B cell (primary cell): ENCODE measurements at regions not wholly inside any gene's neighbourhood (a gene's known extent, or its start where the extent isn't known, plus 50 kb on each side); places are given as distances from the start of the nearest gene placed in this dataset.

Experiments used
- ATAC-seq: fragments of 200-7000 bp; cut with Tn5 transposase; one replicate; pipeline ENCODE4 v1.10.0; 2021; ENCODE audit warnings: low read depth, mild to moderate bottlenecking, moderate number of reproducible peaks, moderate library complexity
- CTCF ChIA-PET: fragments of 350-600 bp; sonication (Branson Sonifier 250); formaldehyde crosslinking; loops from one replicate; lab custom pipeline; 2021; ENCODE audit warnings: antibody characterized with exemption, inconsistent platforms; lab: Charles Lee
- POLR2A ChIA-PET: fragments of 350-600 bp; sonication (Branson Sonifier 250); formaldehyde crosslinking; loops from one replicate; lab custom pipeline; 2021; ENCODE audit warnings: antibody characterized with exemption; lab: Charles Lee
- DNase-seq: peaks from one replicate; pipeline ENCODE4 v3.0.0; 2013
- H2AFZ ChIP-seq: 2 replicates; pipeline ENCODE4 v1.6.1; 2012; ENCODE audit warnings: mild to moderate bottlenecking, low read depth, low read length; ENCODE audit not compliant: insufficient read depth, poor library complexity, severe bottlenecking
- H3K27ac ChIP-seq, 2 donors: 1 replicate in 1 of 2; 2 replicates in 1 of 2; pipeline ENCODE4 v1.5.1; 2012 to 2013; ENCODE audit warnings: low read length in 2 of 2, mild to moderate bottlenecking in 2 of 2, moderate library complexity in 1 of 2
- H3K27me3 ChIP-seq, 4 experiments: fragments of 200-600 bp in 1 of 4; sonication (generic) in 1 of 4; replicated peaks in 1 of 4; 1 replicate in 2 of 4; 2 replicates in 2 of 4; pipeline versions ENCODE4 v1.6.1 to v1.7.0; 2013 to 2016; ENCODE audit warnings: low read length in 3 of 4, mild to moderate bottlenecking in 2 of 4, mixed read lengths in 1 of 4, moderate library complexity in 1 of 4; ENCODE audit not compliant: insufficient read depth in 4 of 4, control insufficient read depth in 3 of 4; ENCODE audit errors: control extremely low read depth in 1 of 4
- H3K36me3 ChIP-seq, 2 experiments: replicated peaks in 1 of 2; 1 replicate in 1 of 2; 2 replicates in 1 of 2; pipeline versions ENCODE4 v1.6.1 to v1.7.1; 2013; ENCODE audit warnings: low read length in 1 of 2; ENCODE audit not compliant: insufficient read depth in 2 of 2, control insufficient read depth in 1 of 2; ENCODE audit errors: control extremely low read depth in 1 of 2, extremely low read depth in 1 of 2
- H3K4me1 ChIP-seq, 2 donors: fragments of 200-600 bp in 1 of 2; sonication (generic) in 1 of 2; 1 replicate in 1 of 2; 2 replicates in 1 of 2; pipeline versions ENCODE4 v1.5.1 to v1.6.1; 2013 to 2017; ENCODE audit warnings: low read length in 2 of 2; ENCODE audit not compliant: control insufficient read depth in 2 of 2, insufficient read depth in 2 of 2
- H3K4me2 ChIP-seq: replicated peaks from 2 replicates; pipeline ENCODE3; 2012; ENCODE audit warnings: mild to moderate bottlenecking, low read depth, low read length; ENCODE audit not compliant: poor library complexity, severe bottlenecking
- H3K4me3 ChIP-seq, 5 experiments: fragments of 200-600 bp in 1 of 5; sonication (generic) in 1 of 5; 1 replicate in 3 of 5; 2 replicates in 2 of 5; pipeline versions ENCODE4 v1.5.1 to v1.7.0; 2011 to 2016; ENCODE audit warnings: low read length in 4 of 5, mild to moderate bottlenecking in 4 of 5, low read depth in 2 of 5, control low read depth in 1 of 5, moderate library complexity in 1 of 5; ENCODE audit not compliant: insufficient read depth in 1 of 5; ENCODE audit errors: control extremely low read depth in 1 of 5, extremely low read depth in 1 of 5
- H3K79me2 ChIP-seq: fragments of 200-600 bp; sonication (generic); one replicate; pipeline ENCODE4 v1.6.0; 2016; ENCODE audit warnings: low read length; ENCODE audit not compliant: control insufficient read depth, insufficient read depth
- H3K9ac ChIP-seq: fragments of 200-600 bp; sonication (generic); 2 replicates; pipeline ENCODE4 v1.6.1; 2017; ENCODE audit warnings: mild to moderate bottlenecking, low read length, moderate library complexity
- H3K9me3 ChIP-seq, 3 donors: one replicate each; pipeline versions ENCODE4 v1.6.1 to v1.7.1; 2013; ENCODE audit warnings: low read length in 2 of 3; ENCODE audit not compliant: control insufficient read depth in 2 of 3, insufficient read depth in 1 of 3; ENCODE audit errors: control extremely low read depth in 1 of 3
- H4K20me1 ChIP-seq: 2 replicates; pipeline ENCODE4 v1.6.0; 2012; ENCODE audit warnings: mild to moderate bottlenecking, low read length; ENCODE audit not compliant: insufficient read depth, control insufficient read depth, poor library complexity, severe bottlenecking
- H3K27ac Mint-ChIP-seq: one replicate; pipeline ENCODE4 v1.8.0; 2021; ENCODE audit warnings: mixed read lengths
- H3K27me3 Mint-ChIP-seq: one replicate; pipeline ENCODE4 v1.8.0; 2021; ENCODE audit warnings: mixed read lengths
- H3K4me1 Mint-ChIP-seq: one replicate; pipeline ENCODE4 v1.8.0; 2021; ENCODE audit warnings: mixed read lengths
- H3K4me3 Mint-ChIP-seq: one replicate; pipeline ENCODE4 v1.8.0; 2021; ENCODE audit warnings: mixed read lengths
- H3K9me3 Mint-ChIP-seq: one replicate; pipeline ENCODE4 v1.8.0; 2022; ENCODE audit warnings: mixed read lengths; ENCODE audit not compliant: insufficient read depth
- CTCF ChIP-seq: fragments of 200-600 bp; IDR thresholded peaks from one replicate; pipeline ENCODE4 v1.8.0; 2022; ENCODE audit warnings: antibody characterized with exemption, mild to moderate bottlenecking
- EZH2 ChIP-seq: IDR thresholded peaks from 2 replicates; pipeline ENCODE4 v1.6.1; 2012; ENCODE audit warnings: borderline replicate concordance, low read depth, mild to moderate bottlenecking, moderate library complexity, low read length; ENCODE audit not compliant: insufficient read depth, poor library complexity, severe bottlenecking
- WGBS: methylation state at CpG from one replicate; pipeline ENCODE4 v1.1.5; 2013; ENCODE audit warnings: missing lambda C conversion rate; ENCODE audit not compliant: insufficient coverage; 5-methylcytosine and 5-hydroxymethylcytosine counted together
- intact Hi-C: fragments of 100-400 bp; cut with micrococcal nuclease; formaldehyde crosslinking; loops from one replicate; pipeline ENCODE4 v1.10.0; 2022

DNA sequence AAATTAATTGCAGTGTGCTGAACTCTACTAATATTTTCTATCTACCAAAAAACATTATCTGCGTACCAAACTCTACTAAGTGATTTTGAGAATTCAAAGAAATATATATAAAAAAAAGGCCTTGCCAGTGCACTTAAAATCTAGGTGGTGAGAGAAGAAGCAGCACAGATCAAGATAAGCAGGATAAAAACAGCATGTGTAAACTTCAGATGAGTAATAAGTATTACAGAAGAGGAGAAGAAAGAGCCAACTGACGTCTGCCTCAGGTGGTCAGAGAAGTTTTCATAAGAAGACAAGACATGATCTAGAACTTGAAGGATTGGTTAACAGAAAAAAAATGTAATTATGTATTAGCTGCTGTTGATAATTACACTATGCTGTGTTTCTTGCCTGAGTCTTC, 166.4 kb downstream of the DUSP6 start:
- intact Hi-C loops: no loop called here
- no peaks in the 10 kb centered on the region for H3K36me3 ChIP-seq
- H3K4me3 Mint-ChIP-seq: no peak overlapping the region
- H3K4me2 ChIP-seq: no peak overlapping the region
- WGBS: 80% methylated on average over 1 of the region's 2 CpGs
- H3K27me3 ChIP-seq: no peaks in the 10 kb centered on the region
- peaks cover 0 to 9% (median 1%) of the 10 kb centered on the region in 3 donors for H3K9me3 ChIP-seq
- peaks cover 12% of the 10 kb centered on the region for H3K9me3 Mint-ChIP-seq
- H3K4me1 ChIP-seq: no peaks in the 10 kb centered on the region
- no peak overlapping the region for H3K9ac ChIP-seq
- no peaks in the 10 kb centered on the region for H3K79me2 ChIP-seq
- H4K20me1 ChIP-seq: no peaks in the 10 kb centered on the region
- H3K27ac Mint-ChIP-seq: no peak overlapping the region
- ATAC-seq: no peak
- CTCF ChIA-PET: no interaction called here
- H3K4me1 Mint-ChIP-seq: no peaks in the 10 kb centered on the region
- no peaks in the 10 kb centered on the region for H3K27me3 Mint-ChIP-seq
- no peak for DNase-seq
- TF ChIP-seq CTCF (no peak), EZH2 (no peak)
- no peak overlapping the region for H3K27ac ChIP-seq
- H2AFZ ChIP-seq: no peak overlapping the region
- H3K4me3 ChIP-seq: no peak overlapping the region
- POLR2A ChIA-PET: no interaction called here

DNA sequence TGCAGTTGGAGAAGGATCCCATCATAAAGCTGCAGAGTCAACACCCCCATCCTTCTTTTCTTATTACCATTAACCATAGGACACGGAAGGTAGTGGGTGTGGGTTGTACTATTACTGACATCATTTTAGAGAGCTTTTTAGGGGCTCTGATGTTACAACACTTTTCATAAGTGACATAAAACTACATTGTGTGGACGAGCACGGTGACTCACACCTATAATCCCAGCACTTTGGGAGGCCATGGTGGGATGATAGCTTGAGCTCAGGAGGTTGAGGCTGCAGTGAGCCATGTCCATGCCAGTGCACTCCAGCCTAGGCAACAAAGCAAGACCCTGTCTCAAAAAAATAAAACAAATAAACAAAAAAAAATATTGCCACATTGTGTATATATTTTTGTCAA, 167.1 kb downstream of the DUSP6 start:
- no peaks in the 10 kb centered on the region for H3K4me1 Mint-ChIP-seq
- H3K27me3 ChIP-seq: no peaks in the 10 kb centered on the region
- no peak overlapping the region for H3K4me2 ChIP-seq
- H3K79me2 ChIP-seq: no peaks in the 10 kb centered on the region
- 81% methylated on average over 2 of the region's 3 CpGs for WGBS
- no peaks in the 10 kb centered on the region for H3K4me1 ChIP-seq
- H3K9ac ChIP-seq: no peak overlapping the region
- H2AFZ ChIP-seq: no peak overlapping the region
- H3K27me3 Mint-ChIP-seq: no peaks in the 10 kb centered on the region
- peaks cover 12% of the 10 kb centered on the region for H3K9me3 Mint-ChIP-seq
- intact Hi-C loops: no loop called here
- no peaks in the 10 kb centered on the region for H4K20me1 ChIP-seq
- H3K4me3 ChIP-seq: no peak overlapping the region
- ATAC-seq (no peak), DNase-seq (no peak)
- H3K27ac Mint-ChIP-seq: no peak overlapping the region
- POLR2A ChIA-PET: no interaction called here
- CTCF ChIA-PET: no interaction called here
- H3K36me3 ChIP-seq: no peaks in the 10 kb centered on the region
- TF ChIP-seq CTCF: no peak
- no peak for TF ChIP-seq EZH2
- H3K9me3 ChIP-seq: peaks cover 0 to 9% (median under 1%) of the 10 kb centered on the region in 3 donors
- H3K27ac ChIP-seq: no peak overlapping the region
- no peak overlapping the region for H3K4me3 Mint-ChIP-seq
